HG02798 (cell line): ENCODE measurements at regions not wholly inside any gene's neighbourhood (a gene's known extent, or its start where the extent isn't known, plus 50 kb on each side); places are given as distances from the start of the nearest gene placed in this dataset.

ENCODE experiments used
- ATAC-seq: cut with Tn5 transposase; IDR thresholded peaks from one replicate; pipeline ENCODE4 v1.9.1; 2021; ENCODE audit warnings: mild to moderate bottlenecking; ENCODE audit not compliant: unreplicated experiment, poor library complexity

DNA sequence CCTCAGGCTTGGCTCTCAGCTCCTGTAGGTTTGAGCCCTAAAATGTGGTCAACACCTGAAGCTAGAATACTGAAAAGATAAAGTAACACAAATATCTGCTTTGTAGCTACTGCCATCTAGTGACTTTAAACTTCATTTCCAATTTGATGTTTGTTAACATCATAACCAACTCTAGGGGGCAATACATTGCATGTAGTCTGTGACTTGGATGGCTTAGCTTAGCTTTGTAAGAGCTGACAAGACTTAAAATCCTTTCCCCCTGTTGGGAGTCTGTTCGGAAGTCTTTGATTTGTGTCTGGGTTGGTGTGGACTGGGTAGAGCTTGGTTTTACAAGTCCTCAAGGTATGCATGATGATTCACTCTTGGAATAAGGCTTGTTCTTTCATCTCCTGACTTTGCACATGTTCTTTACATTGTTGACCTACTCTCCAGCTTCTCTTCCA lies 51.7 kb downstream of the SCN11A start:
- peak; percentile 75 for ATAC-seq

DNA sequence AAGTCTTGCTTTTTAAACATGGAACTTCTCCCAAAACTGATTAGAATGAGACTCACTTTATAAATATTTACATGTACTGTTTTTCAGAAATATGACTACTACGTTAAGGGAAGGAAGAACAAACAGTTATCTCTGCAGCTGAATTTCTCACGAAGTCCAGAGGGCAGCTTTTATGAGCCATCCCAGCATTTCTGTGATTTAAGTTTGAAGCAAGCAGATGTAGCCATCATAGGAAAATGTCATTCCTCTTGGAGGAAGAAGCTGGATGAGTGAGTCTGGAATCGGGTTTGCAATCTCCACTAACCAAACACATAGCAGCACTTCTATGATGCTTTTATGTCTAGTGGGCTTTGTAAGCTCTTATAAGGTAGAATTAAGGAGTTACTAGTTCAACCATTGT lies 53.7 kb downstream of the SCN11A start:
- ATAC-seq, result no peak

DNA sequence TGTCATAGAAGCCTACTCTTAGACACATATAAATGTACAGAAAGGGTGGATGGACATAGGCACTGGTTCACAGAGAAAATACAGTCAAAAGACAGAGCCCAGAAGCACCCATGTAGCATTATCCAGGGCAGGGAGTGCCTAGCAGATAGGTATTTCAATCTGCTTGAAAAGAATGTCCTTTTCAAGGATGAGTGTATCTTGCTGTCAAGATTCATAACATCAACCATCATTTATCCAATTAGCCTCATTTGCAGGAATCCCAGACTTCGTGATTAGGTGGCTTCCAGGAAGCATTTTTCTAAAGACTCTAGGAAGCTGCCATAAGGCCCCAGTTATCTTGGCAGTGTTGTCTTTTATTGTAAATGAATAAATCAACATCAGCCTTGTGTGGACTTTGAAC lies 55.6 kb downstream of the SCN11A start:
- no peak for ATAC-seq

DNA sequence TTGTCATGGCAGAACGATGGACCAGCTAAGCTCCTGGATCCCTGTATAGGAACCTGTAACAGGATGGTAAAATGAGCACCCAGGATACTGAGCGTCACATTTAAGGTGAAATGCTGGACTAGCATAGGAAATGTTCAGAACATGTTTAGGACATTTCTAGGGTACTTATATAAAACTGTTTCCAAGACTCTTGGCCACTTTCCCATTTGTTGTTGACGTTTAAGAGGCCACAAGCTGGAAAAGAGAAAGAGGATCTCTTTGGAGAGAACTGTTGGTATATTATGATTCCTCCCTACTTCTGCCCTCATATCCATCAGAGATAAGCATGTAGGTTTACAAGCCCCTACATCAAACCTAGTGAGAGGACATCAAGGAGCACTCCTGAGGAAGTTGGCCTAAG lies 57.5 kb downstream of the SCN11A start:
- no peak for ATAC-seq

DNA sequence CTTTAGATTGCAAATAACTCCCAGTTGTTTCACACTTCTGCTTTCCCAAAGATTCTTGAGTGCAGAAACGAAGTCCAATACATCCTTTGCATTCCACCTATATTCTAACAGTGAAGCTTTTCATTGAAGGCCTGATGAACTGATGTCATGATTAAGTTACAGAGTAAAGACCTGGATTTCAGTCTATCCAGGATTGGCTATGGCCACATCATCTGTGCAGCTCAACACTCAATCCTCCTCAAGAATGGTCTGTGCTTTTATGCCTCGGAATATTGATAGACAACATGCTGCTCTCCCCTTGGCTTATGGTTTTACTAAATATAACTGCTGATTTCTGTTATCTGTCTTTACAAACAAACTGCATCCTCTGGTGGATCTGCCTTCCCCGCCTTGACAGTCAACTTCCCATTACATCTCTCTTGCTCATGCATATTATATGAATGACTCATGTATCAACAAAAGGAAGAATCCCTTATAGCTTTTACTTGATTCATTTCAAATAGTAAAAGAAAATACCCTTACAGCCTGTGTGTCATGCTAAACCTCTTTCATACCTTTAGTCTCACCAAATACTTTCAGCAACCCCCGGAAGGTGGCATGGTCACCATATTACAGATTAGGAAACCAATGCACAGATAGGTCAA lies 59.5 kb downstream of the SCN11A start:
- ATAC-seq, result no peak

DNA sequence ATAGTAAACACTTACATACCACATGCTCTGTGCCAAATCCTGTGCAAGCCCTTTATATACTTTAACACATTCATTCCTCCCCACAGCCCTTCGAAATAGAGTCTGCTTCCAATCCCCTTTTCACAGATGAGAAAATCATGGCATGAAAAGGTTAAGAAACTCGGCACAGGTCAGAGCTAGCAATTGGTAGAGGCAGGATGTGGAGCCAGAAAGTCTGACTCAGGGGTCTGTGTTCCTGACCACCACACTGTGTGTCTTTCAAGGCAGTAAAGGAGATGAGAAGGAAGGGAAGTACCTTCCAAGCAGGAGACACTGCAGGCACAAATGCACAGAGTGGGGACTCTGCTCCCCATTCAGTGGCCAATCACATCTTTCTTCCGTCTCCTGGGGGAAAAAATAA lies 61.1 kb downstream of the SCN11A start:
- ATAC-seq, result no peak

DNA sequence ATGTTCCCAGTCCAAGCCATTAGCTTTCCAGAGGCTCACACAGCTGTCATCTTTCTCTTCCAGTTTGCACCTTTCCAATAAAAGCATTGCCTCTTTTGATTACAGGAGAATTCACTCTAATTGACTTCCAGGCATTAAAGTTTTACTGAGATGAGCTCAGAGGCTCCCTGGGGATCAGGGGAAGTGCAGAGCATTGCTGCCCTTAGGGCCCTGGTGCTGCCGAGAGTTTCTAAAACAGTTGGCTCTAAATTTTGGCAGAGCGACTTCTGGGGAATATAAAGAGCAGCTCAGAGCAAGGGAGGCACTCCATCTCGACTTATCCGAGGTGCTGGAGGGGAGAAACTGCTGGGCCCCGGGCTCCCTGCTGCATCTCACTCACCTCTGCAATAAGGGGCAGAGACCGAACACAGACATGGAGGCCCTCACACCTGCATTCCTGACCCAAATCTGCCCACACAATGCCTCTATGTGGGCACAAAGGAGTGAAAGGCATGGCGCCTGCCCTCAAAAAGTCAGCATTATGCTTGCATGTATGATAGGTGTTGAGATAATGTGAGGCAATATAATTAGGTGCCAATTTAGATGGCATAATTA lies 61.7 kb downstream of the SCN11A start:
- ATAC-seq, result no peak

DNA sequence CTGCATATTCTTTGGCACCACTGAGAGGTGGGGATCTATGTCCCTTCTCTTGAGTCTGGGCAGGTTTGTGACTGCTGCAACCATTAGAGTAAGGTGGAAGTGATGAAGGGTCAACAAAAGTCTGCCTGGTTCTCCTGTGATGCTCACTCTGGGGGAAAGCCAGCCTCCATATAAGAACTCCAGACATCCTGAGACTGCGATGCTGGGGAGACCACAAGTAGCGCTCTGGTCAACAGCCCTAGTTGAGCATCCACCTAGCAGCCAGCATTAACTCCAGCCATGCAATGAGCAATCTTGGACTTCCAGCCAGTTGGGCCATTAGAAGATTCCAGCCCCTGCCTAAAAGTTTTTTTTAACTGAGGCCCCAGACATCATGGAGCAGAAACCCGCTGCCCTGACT lies 62.8 kb downstream of the SCN11A start:
- no peak for ATAC-seq

DNA sequence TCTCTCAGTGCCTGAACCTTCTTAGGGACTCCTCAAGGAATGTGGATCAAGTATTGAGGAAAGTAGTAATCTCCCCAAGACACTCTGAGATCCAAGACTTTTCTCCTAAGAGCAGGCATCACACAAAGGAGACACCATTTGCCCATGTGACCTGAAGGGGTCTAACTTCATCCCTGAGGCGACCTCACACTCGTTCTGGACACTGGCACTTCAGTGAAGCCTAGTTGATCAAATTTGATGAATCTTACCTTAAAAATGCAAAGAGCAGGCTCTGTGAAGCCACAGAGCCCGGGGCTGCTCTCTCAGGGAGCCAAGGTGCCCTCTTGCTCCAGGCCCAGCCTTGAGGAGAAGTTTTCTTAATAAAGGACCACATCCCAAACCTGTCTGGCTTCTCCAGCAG lies 64.3 kb downstream of the SCN11A start:
- no peak for ATAC-seq

DNA sequence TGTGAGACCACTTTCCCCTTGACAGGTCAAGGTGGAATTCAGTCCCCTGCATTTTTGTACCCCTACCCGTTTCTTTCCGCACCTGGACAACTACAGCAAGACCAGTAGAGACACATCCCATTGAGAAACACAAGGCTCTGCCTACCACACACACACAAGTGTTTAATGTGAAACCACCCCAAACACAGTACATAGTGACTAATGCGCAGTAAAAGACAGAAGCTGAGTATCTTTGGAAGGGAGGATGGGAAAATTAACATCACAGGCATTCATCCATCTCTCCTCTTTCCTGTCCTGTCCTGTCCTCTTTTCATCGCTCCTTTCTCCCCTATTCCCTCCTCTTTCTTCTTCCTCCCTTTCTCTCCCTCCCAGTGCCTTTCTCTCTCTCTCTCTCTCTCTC lies 64.8 kb downstream of the SCN11A start:
- no peak for ATAC-seq

DNA sequence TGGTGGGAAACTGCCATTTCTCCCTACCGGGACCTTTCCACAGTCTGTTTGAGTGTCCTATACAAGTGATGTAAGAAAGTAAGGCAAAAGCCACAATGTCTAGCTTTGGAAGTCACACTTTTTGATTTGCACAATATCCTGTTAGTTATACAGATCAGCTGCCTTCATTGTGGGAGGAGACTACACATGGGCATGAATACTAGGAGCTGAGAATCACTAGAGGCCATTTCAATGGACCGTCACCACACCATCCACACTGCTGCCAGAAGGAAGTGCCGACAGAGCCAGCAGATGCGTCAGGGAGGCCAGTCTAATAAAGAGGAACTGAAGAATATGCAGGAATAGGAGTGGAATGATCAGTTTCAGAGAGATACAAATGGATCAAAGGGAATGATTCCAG lies 65.8 kb downstream of the SCN11A start:
- no peak for ATAC-seq

DNA sequence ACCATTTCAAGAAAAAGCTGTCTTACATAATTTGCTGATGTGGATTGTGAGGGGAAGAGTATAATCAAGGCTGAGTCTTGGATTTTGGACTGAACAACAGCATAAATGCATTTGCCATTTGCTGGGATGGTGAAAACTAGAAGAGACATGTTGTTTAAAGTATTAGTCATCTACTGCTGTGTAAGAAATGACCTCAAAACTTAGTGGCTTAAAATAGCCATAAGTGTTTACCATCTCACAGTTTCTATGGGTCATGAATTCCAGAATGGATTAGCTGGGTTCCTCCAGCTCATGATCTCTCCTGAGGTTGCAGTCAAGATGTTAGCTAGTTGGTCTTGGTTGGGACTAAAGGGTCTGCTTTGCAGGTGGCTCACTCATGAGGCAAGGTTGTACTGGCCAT lies 66.2 kb downstream of the SCN11A start:
- no peak for ATAC-seq

DNA sequence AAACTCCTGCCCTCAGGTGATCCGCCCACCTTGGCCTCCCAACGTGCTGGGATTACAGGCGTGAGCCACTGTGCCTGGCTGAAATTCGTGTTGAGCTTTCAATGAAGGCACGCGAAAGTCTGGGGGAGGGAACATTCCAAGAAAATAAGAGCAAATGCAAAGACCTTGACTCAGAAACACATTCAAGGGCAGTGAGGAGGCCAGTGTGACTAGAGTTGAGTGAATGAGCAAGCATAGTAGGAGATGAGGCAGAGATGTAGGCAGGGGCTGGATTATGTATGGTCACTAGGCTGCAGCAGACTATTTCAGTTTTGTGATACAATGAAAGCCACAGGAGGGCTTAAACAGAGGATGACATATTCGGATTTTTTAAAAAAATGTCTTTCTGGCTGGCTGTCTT lies 67.0 kb downstream of the SCN11A start:
- no peak for ATAC-seq

DNA sequence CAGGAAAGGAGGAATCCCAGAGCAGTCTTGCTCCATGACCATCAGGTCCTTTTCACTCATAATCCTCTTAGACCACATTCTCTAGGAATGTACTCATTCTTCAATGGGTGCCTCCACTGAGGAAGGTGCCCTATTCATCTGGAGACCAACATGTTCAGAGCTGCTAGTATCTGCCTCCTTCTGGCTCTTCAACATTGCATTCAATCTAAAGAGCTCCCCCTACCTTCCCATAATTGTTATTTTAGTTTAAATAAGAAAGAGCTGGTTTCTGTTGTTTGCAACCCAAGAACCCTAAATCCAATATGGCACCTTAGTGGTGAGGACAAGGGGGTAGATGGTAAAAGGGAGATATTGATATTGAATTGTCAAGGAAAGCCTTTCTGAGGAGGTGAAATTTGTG lies 67.6 kb downstream of the SCN11A start:
- ATAC-seq, result no peak

DNA sequence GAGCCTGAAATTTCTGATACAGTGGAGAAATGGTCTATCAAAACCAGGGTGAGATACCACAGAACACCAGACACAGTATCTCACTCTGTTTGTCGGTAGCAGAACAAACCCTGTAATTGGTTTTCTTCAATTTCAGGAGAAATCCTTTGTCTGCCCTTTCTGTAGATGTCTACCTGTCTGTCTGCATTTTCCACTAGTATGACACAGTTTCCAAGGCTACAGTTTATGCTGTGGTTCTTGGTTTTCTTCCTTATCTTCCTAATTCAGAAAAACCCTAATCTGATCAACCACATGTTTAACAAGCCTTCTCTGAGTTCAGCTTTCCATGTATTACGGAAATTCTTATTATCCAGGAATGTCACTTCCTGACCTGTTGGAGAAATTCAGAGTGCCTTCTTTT lies 70.8 kb downstream of the SCN11A start:
- no peak for ATAC-seq

DNA sequence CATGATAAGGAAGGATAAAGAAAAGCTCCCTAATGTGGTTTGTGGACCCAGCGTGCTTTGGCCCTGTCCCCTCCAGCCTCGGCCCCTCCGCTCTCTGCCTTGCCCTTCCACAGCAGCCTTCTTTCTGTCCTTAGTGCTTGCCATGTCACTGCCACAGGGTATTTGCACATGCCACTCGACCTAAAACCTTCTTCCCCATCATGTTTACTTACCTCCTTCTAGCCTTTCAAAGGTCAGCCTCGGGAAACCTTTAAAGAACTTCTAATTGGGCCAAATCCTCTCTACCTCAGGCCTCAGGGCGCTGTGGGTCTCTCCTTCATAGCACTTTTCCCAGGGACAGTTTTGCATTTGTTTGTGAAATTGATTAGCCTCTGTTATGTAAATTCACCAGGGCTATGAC lies 73.0 kb downstream of the SCN11A start:
- no peak for ATAC-seq

DNA sequence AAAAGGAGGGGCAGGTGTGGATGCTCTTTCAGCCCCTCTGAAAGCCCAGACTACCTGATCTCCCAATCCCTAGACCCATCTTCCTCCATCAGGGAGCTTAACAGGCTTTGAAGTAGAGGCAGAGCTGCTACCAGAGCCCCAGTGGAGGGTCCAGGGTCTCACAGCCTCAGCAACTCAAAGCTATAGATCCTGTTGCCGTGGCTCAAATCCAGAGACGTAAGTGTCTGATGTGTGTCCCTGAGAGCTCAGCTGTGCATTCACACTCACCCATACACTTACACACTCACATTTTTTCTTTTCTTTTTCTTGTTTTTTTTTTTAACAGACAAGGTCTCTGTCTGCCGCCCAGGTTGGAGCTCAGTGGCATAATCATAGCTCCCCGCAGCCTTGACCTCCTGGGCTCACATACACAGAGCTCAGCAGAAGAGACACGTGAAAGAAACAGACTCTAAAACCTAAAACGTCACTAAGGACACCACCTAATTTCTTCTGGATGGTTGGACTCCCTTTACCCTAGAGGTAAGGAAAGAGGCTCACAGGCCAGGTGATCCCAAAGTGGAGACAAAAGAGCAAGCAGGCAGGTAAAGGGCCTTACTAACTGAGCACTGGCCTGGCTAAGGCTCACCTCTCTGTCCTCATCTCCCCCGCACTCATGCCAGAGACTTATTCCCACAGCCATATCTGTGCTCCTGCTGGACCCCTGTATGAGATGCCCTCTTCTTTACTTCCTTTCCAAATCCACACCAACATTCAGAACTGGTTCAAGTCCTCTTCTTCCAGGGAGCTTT lies 80.7 kb downstream of the SCN11A start:
- no peak for ATAC-seq

DNA sequence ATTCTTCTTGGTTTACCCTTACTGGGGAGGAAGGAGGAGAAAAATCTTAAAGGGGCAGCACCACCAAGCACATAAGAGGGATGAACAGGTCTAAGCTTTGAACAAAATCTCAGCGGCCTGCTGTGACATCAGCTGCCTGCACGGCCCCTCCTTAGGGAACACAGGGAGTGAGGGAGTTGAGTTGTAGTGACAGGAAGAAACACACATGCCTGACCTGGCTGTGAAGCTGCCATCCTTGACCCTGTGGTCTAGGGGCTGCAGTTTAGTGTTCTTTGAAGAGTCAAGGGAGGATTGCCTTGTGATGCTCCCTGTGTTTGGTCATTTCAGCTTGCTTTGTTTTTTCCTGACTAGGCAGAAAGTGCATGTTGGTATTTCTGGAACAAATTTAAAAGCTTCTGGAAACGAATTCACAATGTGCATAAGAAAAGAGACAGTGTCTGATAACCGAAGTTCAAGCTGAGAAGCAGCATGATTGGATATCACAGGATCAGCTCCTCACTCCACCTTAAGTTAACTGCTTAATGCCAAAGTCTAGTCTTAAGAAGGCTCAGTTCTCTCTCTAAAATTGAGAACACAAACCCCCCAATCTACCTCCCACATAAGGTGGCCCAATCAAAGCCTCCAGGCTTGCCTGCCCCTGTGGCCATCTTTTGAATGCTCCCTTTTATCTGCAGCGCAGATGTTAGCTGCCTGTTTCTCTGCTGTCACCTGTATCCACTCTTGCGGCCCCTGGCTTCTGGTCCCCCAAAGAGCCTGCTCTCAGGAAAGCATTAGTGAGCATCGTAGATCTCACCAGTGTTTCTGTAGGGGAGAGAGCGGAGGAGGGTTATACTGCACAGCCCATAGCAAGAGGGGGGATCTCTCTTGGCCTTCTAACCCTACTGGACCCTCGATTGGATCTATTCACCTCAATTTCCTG lies 82.2 kb downstream of the SCN11A start:
- ATAC-seq, result no peak

DNA sequence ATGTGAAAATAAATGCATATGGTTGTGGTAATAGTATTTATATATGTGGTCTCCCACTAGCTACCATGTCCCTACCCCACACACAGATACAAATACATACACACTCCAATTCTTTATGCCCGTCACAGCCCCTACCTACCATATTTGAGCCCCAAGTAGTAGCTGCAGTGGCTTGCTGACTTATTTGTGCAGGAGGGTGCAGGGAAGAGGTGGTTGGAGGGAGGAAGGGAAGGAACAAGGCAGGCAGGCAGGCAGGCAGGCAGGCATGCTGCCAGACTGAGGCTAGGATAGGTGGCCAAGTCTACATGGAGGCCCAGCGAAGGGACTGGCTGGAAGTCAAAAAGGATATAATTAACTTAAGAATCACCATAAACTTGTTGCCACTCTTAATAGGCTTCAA lies 82.9 kb downstream of the SCN11A start:
- no peak for ATAC-seq

DNA sequence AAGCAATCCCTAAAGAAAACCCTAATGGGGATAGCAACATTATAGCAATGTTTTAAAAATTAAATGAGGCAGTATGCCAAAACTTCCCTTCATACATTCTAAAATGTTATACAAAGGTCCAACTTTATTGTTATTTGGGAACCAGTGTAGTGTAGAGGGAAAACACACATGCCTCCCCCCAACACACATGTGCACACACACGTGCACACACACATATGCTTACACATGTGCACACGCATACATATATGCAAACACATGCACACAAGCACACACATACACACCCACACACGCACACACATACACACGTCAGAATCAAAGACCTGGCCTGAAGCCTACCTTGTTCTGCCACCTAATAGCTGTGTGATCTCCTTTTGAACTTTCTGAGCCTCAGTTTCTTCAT lies 83.3 kb downstream of the SCN11A start:
- ATAC-seq, result no peak

DNA sequence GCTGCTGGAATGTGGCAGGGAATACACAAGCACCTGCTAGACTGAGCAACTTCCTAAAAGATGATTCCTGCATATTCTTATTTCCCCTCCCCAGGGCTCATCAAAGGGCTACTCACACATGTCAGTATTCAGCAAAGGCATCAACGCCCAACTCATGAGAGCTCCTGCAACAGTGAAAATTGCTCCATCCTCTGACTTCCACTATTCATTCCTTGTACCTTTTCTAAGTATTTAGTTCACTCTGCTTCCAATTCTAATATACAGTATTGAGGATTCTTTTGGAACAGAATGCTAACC lies 84.1 kb downstream of the SCN11A start:
- no peak for ATAC-seq
